ENCODE measurements at regions not wholly inside any gene's neighbourhood (a gene's known extent, or its start where the extent isn't known, plus 50 kb on each side); places are given as distances from the start of the nearest gene placed in this dataset.
A peak's percentile ranks its signal among the peaks of the same experiment; 100 is the strongest.

- Mint-ChIP-seq H3K9me3 (no peaks in the 10 kb centered on the region), H3K27ac (ENCODE audit: unreplicated experiment) (peak overlapping the region; percentile 73), H3K36me3 (ENCODE audit: low read depth) (no peaks in the 10 kb centered on the region), H3K27me3 (ENCODE audit: low read depth) (no peaks in the 10 kb centered on the region), H3K4me3 (no peak overlapping the region), H3K4me1 (peaks cover 13% of the 10 kb centered on the region)
- no peak for TF ChIP-seq CTCF (conservative IDR thresholded peaks at IDR 0.05)
- DNase-seq (ENCODE audit: low read depth, low spot score) = no peak
These were observed 134.5 kb upstream of the NAV2 start for GRCh38 chr11:19577976-19578619.

- H3K4me3 Mint-ChIP-seq = no peak overlapping the region
- peaks cover 13% of the 10 kb centered on the region for H3K4me1 Mint-ChIP-seq
- TF ChIP-seq CTCF (conservative IDR thresholded peaks at IDR 0.05) = no peak
- DNase-seq (ENCODE audit: low read depth, low spot score) = no peak
- no peaks in the 10 kb centered on the region for H3K36me3 Mint-ChIP-seq (ENCODE audit: low read depth)
- H3K27me3 Mint-ChIP-seq (ENCODE audit: low read depth) = no peaks in the 10 kb centered on the region
- no peaks in the 10 kb centered on the region for H3K9me3 Mint-ChIP-seq
- H3K27ac Mint-ChIP-seq (ENCODE audit: unreplicated experiment) = peak overlapping the region; percentile 73
These were observed 135.2 kb upstream of the NAV2 start for GRCh38 chr11:19577391-19577975.

GRCh38 chr11:19576903-19577302 lies 135.7 kb upstream of the NAV2 start:
- Mint-ChIP-seq H3K9me3 (no peaks in the 10 kb centered on the region), H3K27ac (ENCODE audit: unreplicated experiment) (no peak overlapping the region), H3K4me3 (no peak overlapping the region), H3K27me3 (ENCODE audit: low read depth) (no peaks in the 10 kb centered on the region), H3K4me1 (peaks cover 13% of the 10 kb centered on the region), H3K36me3 (ENCODE audit: low read depth) (no peaks in the 10 kb centered on the region)
- TF ChIP-seq CTCF (conservative IDR thresholded peaks at IDR 0.05) = no peak
- DNase-seq (ENCODE audit: low read depth, low spot score) = no peak

GRCh38 chr11:19576054-19576453 lies 136.6 kb upstream of the NAV2 start:
- H3K9me3 Mint-ChIP-seq = no peaks in the 10 kb centered on the region
- H3K36me3 Mint-ChIP-seq (ENCODE audit: low read depth) = no peaks in the 10 kb centered on the region
- no peak for DNase-seq (ENCODE audit: low read depth, low spot score)
- peaks cover 13% of the 10 kb centered on the region for H3K4me1 Mint-ChIP-seq
- TF ChIP-seq CTCF (conservative IDR thresholded peaks at IDR 0.05) = no peak
- no peak overlapping the region for H3K27ac Mint-ChIP-seq (ENCODE audit: unreplicated experiment)
- no peak overlapping the region for H3K4me3 Mint-ChIP-seq
- no peaks in the 10 kb centered on the region for H3K27me3 Mint-ChIP-seq (ENCODE audit: low read depth)

GRCh38 chr11:19574916-19575315 lies 137.7 kb upstream of the NAV2 start:
- TF ChIP-seq CTCF (conservative IDR thresholded peaks at IDR 0.05) = no peak

More at GRCh38 chr11:19574916-19575315, 137.7 kb upstream of the NAV2 start:
- Mint-ChIP-seq H3K27me3 (ENCODE audit: low read depth) (no peaks in the 10 kb centered on the region), H3K36me3 (ENCODE audit: low read depth) (no peaks in the 10 kb centered on the region), H3K9me3 (no peaks in the 10 kb centered on the region), H3K4me1 (peaks cover 13% of the 10 kb centered on the region), H3K4me3 (no peak overlapping the region), H3K27ac (ENCODE audit: unreplicated experiment) (no peak overlapping the region)
- no peak for DNase-seq (ENCODE audit: low read depth, low spot score)
